Testis (tissue), 2 donors: ENCODE measurements at regions not wholly inside any gene's neighbourhood (a gene's known extent, or its start where the extent isn't known, plus 50 kb on each side); places are given as distances from the start of the nearest gene placed in this dataset.

Experiments
- CTCF ChIP-seq, 3 experiments: fragments of 450-650 bp in 2 of 3; fragments of 200-600 bp in 1 of 3; sonication (generic) in 1 of 3; IDR thresholded peaks; one replicate each; pipeline ENCODE4 v1.5.1; 2016 to 2019; ENCODE audit warnings: antibody characterized with exemption in 3 of 3, mild to moderate bottlenecking in 2 of 3, moderate library complexity in 1 of 3
- POLR2A ChIP-seq: fragments of 450-650 bp; IDR thresholded peaks from one replicate; pipeline ENCODE4 v1.6.1; 2017; ENCODE audit warnings: antibody characterized with exemption, mild to moderate bottlenecking, moderate library complexity

- TF ChIP-seq CTCF (IDR thresholded peaks at IDR 0.05): no peak
- TF ChIP-seq POLR2A: no peak
Observed at GRCh38 chr10:44761076-44761475, 150.1 kb upstream of the TMEM72 start.
